H1 (cell line): ENCODE measurements at regions not wholly inside any gene's neighbourhood (a gene's known extent, or its start where the extent isn't known, plus 50 kb on each side); places are given as distances from the start of the nearest gene placed in this dataset.
A peak's percentile ranks its signal among the peaks of the same experiment; 100 is the strongest.

Experiments used
- CHD2 ChIP-seq: IDR thresholded peaks from 2 replicates; pipeline ENCODE4 v1.6.1; 2012; ENCODE audit warnings: low read length, improper control_type of control experiment
- NRF1 ChIP-seq: IDR thresholded peaks from 2 replicates; pipeline ENCODE4 v1.6.1; 2011; ENCODE audit warnings: mild to moderate bottlenecking, low read depth, low read length, improper control_type of control experiment
- POLR2A ChIP-seq, 2 experiments: IDR thresholded peaks; 1 replicate in 1 of 2; 2 replicates in 1 of 2; pipeline ENCODE4 v1.6.1; 2011; ENCODE audit warnings: low read depth in 2 of 2, low read length in 2 of 2, mild to moderate bottlenecking in 2 of 2; ENCODE audit errors: control extremely low read depth in 1 of 2
- RAD21 ChIP-seq, 2 experiments: IDR thresholded peaks in 1 of 2; conservative IDR thresholded peaks in 1 of 2; 2 replicates each; pipeline ENCODE4 v1.6.1; 2011; ENCODE audit warnings: low read depth in 2 of 2, low read length in 2 of 2, improper control_type of control experiment in 1 of 2, inconsistent platforms in 1 of 2, mild to moderate bottlenecking in 1 of 2, moderate library complexity in 1 of 2
- TF ChIP-seq, protein P1 (sequence below): fragments of 300-600 bp; sonication (generic); IDR thresholded peaks from 2 replicates; pipeline ENCODE4 v1.7.1; 2012; ENCODE audit warnings: low read length, moderate library complexity, mild to moderate bottlenecking, inconsistent platforms; ENCODE audit not compliant: insufficient replicate concordance
- TF ChIP-seq, protein P2 (sequence below), 3 experiments: IDR thresholded peaks; 1 replicate in 2 of 3; 2 replicates in 1 of 3; pipeline versions ENCODE4 v1.5.1 to v1.6.1; 2011; ENCODE audit warnings: low read length in 3 of 3, mild to moderate bottlenecking in 3 of 3, inconsistent platforms in 2 of 3, low read depth in 1 of 3, moderate library complexity in 1 of 3; ENCODE audit not compliant: insufficient read depth in 1 of 3; ENCODE audit errors: control extremely low read depth in 1 of 3

DNA sequence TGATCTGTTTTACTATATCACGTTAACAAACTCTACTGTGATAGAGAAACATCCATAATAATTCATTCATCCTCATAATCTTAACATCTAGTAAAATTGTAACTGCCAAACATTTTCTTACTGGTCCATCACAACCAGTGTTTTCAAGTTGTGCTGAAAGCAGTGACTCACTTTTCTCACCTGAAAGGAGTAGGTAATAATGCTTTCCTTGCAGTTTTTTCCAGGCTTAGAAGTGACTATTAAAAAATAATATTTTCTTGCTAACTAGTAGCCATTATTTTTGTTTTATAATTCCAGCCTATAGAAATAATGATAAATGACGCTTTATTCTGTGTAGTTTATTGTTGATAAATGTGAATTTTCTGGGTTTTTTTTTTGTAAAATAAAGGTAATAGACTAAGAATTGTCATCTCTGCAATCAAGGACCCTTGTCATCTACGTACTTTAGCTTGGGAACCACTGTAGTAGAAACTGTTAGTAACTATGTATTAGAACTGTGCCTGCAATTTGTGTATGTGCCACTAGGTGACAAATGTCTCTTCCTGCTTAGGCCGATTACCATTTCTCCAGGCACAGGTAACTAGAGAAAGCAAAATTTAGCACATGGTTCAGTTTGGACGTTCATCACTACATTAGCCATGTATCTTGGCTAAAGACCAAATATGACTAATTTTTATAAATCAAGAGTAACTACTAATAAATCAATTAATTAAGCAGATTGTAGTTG is 409.4 kb upstream of the ERCC4 start (continued):
- TF ChIP-seq, protein P1, sequence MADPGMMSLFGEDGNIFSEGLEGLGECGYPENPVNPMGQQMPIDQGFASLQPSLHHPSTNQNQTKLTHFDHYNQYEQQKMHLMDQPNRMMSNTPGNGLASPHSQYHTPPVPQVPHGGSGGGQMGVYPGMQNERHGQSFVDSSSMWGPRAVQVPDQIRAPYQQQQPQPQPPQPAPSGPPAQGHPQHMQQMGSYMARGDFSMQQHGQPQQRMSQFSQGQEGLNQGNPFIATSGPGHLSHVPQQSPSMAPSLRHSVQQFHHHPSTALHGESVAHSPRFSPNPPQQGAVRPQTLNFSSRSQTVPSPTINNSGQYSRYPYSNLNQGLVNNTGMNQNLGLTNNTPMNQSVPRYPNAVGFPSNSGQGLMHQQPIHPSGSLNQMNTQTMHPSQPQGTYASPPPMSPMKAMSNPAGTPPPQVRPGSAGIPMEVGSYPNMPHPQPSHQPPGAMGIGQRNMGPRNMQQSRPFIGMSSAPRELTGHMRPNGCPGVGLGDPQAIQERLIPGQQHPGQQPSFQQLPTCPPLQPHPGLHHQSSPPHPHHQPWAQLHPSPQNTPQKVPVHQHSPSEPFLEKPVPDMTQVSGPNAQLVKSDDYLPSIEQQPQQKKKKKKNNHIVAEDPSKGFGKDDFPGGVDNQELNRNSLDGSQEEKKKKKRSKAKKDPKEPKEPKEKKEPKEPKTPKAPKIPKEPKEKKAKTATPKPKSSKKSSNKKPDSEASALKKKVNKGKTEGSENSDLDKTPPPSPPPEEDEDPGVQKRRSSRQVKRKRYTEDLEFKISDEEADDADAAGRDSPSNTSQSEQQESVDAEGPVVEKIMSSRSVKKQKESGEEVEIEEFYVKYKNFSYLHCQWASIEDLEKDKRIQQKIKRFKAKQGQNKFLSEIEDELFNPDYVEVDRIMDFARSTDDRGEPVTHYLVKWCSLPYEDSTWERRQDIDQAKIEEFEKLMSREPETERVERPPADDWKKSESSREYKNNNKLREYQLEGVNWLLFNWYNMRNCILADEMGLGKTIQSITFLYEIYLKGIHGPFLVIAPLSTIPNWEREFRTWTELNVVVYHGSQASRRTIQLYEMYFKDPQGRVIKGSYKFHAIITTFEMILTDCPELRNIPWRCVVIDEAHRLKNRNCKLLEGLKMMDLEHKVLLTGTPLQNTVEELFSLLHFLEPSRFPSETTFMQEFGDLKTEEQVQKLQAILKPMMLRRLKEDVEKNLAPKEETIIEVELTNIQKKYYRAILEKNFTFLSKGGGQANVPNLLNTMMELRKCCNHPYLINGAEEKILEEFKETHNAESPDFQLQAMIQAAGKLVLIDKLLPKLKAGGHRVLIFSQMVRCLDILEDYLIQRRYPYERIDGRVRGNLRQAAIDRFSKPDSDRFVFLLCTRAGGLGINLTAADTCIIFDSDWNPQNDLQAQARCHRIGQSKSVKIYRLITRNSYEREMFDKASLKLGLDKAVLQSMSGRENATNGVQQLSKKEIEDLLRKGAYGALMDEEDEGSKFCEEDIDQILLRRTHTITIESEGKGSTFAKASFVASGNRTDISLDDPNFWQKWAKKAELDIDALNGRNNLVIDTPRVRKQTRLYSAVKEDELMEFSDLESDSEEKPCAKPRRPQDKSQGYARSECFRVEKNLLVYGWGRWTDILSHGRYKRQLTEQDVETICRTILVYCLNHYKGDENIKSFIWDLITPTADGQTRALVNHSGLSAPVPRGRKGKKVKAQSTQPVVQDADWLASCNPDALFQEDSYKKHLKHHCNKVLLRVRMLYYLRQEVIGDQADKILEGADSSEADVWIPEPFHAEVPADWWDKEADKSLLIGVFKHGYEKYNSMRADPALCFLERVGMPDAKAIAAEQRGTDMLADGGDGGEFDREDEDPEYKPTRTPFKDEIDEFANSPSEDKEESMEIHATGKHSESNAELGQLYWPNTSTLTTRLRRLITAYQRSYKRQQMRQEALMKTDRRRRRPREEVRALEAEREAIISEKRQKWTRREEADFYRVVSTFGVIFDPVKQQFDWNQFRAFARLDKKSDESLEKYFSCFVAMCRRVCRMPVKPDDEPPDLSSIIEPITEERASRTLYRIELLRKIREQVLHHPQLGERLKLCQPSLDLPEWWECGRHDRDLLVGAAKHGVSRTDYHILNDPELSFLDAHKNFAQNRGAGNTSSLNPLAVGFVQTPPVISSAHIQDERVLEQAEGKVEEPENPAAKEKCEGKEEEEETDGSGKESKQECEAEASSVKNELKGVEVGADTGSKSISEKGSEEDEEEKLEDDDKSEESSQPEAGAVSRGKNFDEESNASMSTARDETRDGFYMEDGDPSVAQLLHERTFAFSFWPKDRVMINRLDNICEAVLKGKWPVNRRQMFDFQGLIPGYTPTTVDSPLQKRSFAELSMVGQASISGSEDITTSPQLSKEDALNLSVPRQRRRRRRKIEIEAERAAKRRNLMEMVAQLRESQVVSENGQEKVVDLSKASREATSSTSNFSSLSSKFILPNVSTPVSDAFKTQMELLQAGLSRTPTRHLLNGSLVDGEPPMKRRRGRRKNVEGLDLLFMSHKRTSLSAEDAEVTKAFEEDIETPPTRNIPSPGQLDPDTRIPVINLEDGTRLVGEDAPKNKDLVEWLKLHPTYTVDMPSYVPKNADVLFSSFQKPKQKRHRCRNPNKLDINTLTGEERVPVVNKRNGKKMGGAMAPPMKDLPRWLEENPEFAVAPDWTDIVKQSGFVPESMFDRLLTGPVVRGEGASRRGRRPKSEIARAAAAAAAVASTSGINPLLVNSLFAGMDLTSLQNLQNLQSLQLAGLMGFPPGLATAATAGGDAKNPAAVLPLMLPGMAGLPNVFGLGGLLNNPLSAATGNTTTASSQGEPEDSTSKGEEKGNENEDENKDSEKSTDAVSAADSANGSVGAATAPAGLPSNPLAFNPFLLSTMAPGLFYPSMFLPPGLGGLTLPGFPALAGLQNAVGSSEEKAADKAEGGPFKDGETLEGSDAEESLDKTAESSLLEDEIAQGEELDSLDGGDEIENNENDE: no peak
- TF ChIP-seq POLR2A (IDR thresholded peaks at IDR 0.05; ENCODE audit: control extremely low read depth in 1 of 2, low read depth in 2 of 2, low read length in 2 of 2) (no peak), NRF1 (no peak), CHD2 (no peak), RAD21 (IDR thresholded peaks at IDR 0.05 in 1 of 2, conservative IDR thresholded peaks at IDR 0.05 in 1 of 2; ENCODE audit: low read depth in 2 of 2, low read length in 2 of 2) (peak; percentile 33 to 60)
- TF ChIP-seq, protein P2, sequence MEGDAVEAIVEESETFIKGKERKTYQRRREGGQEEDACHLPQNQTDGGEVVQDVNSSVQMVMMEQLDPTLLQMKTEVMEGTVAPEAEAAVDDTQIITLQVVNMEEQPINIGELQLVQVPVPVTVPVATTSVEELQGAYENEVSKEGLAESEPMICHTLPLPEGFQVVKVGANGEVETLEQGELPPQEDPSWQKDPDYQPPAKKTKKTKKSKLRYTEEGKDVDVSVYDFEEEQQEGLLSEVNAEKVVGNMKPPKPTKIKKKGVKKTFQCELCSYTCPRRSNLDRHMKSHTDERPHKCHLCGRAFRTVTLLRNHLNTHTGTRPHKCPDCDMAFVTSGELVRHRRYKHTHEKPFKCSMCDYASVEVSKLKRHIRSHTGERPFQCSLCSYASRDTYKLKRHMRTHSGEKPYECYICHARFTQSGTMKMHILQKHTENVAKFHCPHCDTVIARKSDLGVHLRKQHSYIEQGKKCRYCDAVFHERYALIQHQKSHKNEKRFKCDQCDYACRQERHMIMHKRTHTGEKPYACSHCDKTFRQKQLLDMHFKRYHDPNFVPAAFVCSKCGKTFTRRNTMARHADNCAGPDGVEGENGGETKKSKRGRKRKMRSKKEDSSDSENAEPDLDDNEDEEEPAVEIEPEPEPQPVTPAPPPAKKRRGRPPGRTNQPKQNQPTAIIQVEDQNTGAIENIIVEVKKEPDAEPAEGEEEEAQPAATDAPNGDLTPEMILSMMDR (IDR thresholded peaks at IDR 0.05; ENCODE audit: control extremely low read depth in 1 of 3, insufficient read depth in 1 of 3, low read depth in 1 of 3, low read length in 3 of 3): peak in 2 of 3 experiments; percentile 28 to 59; a peak in 2 of 4 replicates
